Neural progenitor cell (in vitro differentiated cells): ENCODE measurements at regions not wholly inside any gene's neighbourhood (a gene's known extent, or its start where the extent isn't known, plus 50 kb on each side); places are given as distances from the start of the nearest gene placed in this dataset.

ENCODE experiments used
- EZH2 ChIP-seq: fragments of 200-600 bp; sonication (generic); IDR thresholded peaks from 2 replicates; pipeline ENCODE4 v1.6.1; 2017; ENCODE audit warnings: antibody characterized with exemption, mild to moderate bottlenecking, moderate library complexity
- EZH2phosphoT487 ChIP-seq: fragments of 200-600 bp; sonication (generic); IDR thresholded peaks from 2 replicates; pipeline ENCODE4 v1.6.1; 2017; ENCODE audit warnings: antibody characterized with exemption
- TF ChIP-seq, protein P1 (sequence below): fragments of 200-600 bp; sonication (generic); IDR thresholded peaks from 2 replicates; pipeline ENCODE4 v1.5.1; 2017; ENCODE audit warnings: antibody characterized with exemption, mild to moderate bottlenecking

- TF ChIP-seq, protein P1, sequence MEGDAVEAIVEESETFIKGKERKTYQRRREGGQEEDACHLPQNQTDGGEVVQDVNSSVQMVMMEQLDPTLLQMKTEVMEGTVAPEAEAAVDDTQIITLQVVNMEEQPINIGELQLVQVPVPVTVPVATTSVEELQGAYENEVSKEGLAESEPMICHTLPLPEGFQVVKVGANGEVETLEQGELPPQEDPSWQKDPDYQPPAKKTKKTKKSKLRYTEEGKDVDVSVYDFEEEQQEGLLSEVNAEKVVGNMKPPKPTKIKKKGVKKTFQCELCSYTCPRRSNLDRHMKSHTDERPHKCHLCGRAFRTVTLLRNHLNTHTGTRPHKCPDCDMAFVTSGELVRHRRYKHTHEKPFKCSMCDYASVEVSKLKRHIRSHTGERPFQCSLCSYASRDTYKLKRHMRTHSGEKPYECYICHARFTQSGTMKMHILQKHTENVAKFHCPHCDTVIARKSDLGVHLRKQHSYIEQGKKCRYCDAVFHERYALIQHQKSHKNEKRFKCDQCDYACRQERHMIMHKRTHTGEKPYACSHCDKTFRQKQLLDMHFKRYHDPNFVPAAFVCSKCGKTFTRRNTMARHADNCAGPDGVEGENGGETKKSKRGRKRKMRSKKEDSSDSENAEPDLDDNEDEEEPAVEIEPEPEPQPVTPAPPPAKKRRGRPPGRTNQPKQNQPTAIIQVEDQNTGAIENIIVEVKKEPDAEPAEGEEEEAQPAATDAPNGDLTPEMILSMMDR: no peak
- TF ChIP-seq EZH2phosphoT487: no peak
- TF ChIP-seq EZH2: no peak
These were observed 123.0 kb upstream of the AP1S2 start for GRCh38 chrX:15977644-15978043.
